ENCODE measurements at regions not wholly inside any gene's neighbourhood (a gene's known extent, or its start where the extent isn't known, plus 50 kb on each side); places are given as distances from the start of the nearest gene placed in this dataset.

GRCh38 chr4:14596904-14597303 is 405.4 kb upstream of the CPEB2 start:
- no peaks in the 10 kb centered on the region for H3K9me3 ChIP-seq (ENCODE audit: control insufficient read depth in 4 of 4, low read length in 3 of 4)
- WGBS, result 37% methylated on average over 2 of the region's 2 CpGs
- TF ChIP-seq EGR1 (IDR thresholded peaks at IDR 0.05; ENCODE audit: low read depth in 2 of 2) (no peak), SP1 (IDR thresholded peaks at IDR 0.05) (no peak), RAD21 (IDR thresholded peaks at IDR 0.05) (no peak), ZBTB33 (IDR thresholded peaks at IDR 0.05) (no peak), FOXA1 (IDR thresholded peaks at IDR 0.05) (no peak), RXRA (IDR thresholded peaks at IDR 0.05) (no peak), CTCF (IDR thresholded peaks at IDR 0.05; ENCODE audit: low read depth, low read length, missing input control) (no peak), MAX (IDR thresholded peaks at IDR 0.05) (no peak), JUND (IDR thresholded peaks at IDR 0.05) (no peak), TAF1 (conservative IDR thresholded peaks at IDR 0.05) (no peak), ATF3 (IDR thresholded peaks at IDR 0.05) (no peak), REST (IDR thresholded peaks at IDR 0.05) (no peak), YY1 (IDR thresholded peaks at IDR 0.05) (no peak), HNF4A (conservative IDR thresholded peaks at IDR 0.05) (no peak)
- DNase-seq (ENCODE audit: low spot score), result no peak
- no peak overlapping the region for H3K9ac ChIP-seq (ENCODE audit: low read depth in 1 of 2, low read length in 2 of 2)
- H3K4me3 ChIP-seq (ENCODE audit: low read depth in 1 of 3, low read length in 3 of 3), result no peak overlapping the region
- no peaks in the 10 kb centered on the region for H3K36me3 ChIP-seq (ENCODE audit: control insufficient read depth in 4 of 4, insufficient read depth in 3 of 4, low read depth in 1 of 4, low read length in 3 of 4)
- H3K4me1 ChIP-seq (ENCODE audit: control insufficient read depth in 4 of 4, insufficient read depth in 4 of 4, low read length in 3 of 4), result no peaks in the 10 kb centered on the region
- H3K27me3 ChIP-seq (ENCODE audit: control insufficient read depth in 4 of 4, insufficient read depth in 4 of 4, low read length in 3 of 4), result peaks cover 0 to 2% (median 0%) of the 10 kb centered on the region in 4 donors
- no peak overlapping the region for H3K27ac ChIP-seq (ENCODE audit: low read depth in 1 of 2, low read length in 2 of 2)

GRCh38 chr4:14602206-14602605 is 400.1 kb upstream of the CPEB2 start:
- Histone ChIP-seq H3K9ac (ENCODE audit: low read depth in 1 of 2, low read length in 2 of 2) (no peak overlapping the region), H3K27ac (ENCODE audit: low read depth in 1 of 2, low read length in 2 of 2) (no peak overlapping the region), H3K36me3 (ENCODE audit: control insufficient read depth in 4 of 4, insufficient read depth in 3 of 4, low read depth in 1 of 4, low read length in 3 of 4) (no peaks in the 10 kb centered on the region), H3K27me3 (ENCODE audit: control insufficient read depth in 4 of 4, insufficient read depth in 4 of 4, low read length in 3 of 4) (peaks cover 0 to 2% (median 0%) of the 10 kb centered on the region in 4 donors), H3K4me1 (ENCODE audit: control insufficient read depth in 4 of 4, insufficient read depth in 4 of 4, low read length in 3 of 4) (no peaks in the 10 kb centered on the region), H3K9me3 (ENCODE audit: control insufficient read depth in 4 of 4, low read length in 3 of 4) (no peaks in the 10 kb centered on the region), H3K4me3 (ENCODE audit: low read depth in 1 of 3, low read length in 3 of 3) (no peak overlapping the region)
- 49% methylated on average over 2 of the region's 2 CpGs for WGBS
- no peak for DNase-seq (ENCODE audit: low spot score)
- no peak for TF ChIP-seq NR2F2 (IDR thresholded peaks at IDR 0.05)
- no peak for TF ChIP-seq JUND (IDR thresholded peaks at IDR 0.05)
- TF ChIP-seq RXRA (IDR thresholded peaks at IDR 0.05), result no peak
- no peak for TF ChIP-seq REST (IDR thresholded peaks at IDR 0.05)
- TF ChIP-seq YY1 (IDR thresholded peaks at IDR 0.05), result no peak
- no peak for TF ChIP-seq CTCF (IDR thresholded peaks at IDR 0.05; ENCODE audit: low read depth, low read length, missing input control)
- TF ChIP-seq HNF4A (conservative IDR thresholded peaks at IDR 0.05), result no peak
- no peak for TF ChIP-seq FOXA2 (IDR thresholded peaks at IDR 0.05)
- TF ChIP-seq MAX (IDR thresholded peaks at IDR 0.05), result no peak
- no peak for TF ChIP-seq TAF1 (conservative IDR thresholded peaks at IDR 0.05)

Measured in liver (tissue), 8 donors.